RWPE1 (cell line): ENCODE measurements at regions not wholly inside any gene's neighbourhood (a gene's known extent, or its start where the extent isn't known, plus 50 kb on each side); places are given as distances from the start of the nearest gene placed in this dataset.

Experiments
- CTCF ChIA-PET: fragments of 350-600 bp; sonication (Branson Sonifier 250); formaldehyde crosslinking; extraction: SDS; loops from one replicate; lab custom pipeline; 2021; lab: Yijun Ruan, JAX
- POLR2A ChIA-PET: fragments of 400-600 bp; formaldehyde crosslinking; extraction: SDS; loops from one replicate; lab custom pipeline; 2020; ENCODE audit warnings: antibody characterized with exemption; ENCODE audit not compliant: low non-redundant PET; lab: Yijun Ruan, JAX
- DNase-seq: peaks from one replicate; pipeline ENCODE4 v3.0.0; 2012; ENCODE audit warnings: low spot score
- H3K27ac ChIP-seq: fragments of 450-650 bp; 2 replicates; pipeline ENCODE4 v1.5.1; 2017
- CTCF ChIP-seq: fragments of 450-650 bp; conservative IDR thresholded peaks from 2 replicates; pipeline ENCODE4 v1.5.1; 2017; ENCODE audit warnings: low read depth, mild to moderate bottlenecking

DNA sequence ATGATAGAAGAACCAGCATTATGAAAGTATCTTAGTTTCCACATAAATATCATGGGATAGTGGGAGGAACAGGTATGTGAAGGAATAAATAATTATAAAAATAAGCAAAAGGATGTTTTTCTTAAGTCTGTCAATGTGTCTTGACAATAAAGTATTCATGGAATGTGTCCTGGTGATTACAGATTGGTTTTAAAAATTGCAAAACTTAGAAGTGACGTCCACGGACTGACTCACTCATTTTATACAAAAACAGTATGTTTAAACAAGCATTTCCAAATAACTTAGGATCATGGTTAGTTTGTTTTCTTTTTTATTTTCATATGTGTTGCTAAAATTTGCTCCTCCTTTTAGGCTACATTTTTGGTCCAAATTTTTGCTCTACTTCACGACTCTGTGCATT lies 687.0 kb upstream of the NECTIN3 start:
- POLR2A ChIA-PET = no interaction called here

GRCh38 chr3:110389005-110389404 lies 682.6 kb upstream of the NECTIN3 start:
- POLR2A ChIA-PET = no interaction called here
- CTCF ChIA-PET = no interaction called here
- no peak overlapping the region for H3K27ac ChIP-seq
- DNase-seq = no peak
- TF ChIP-seq CTCF = no peak

More for the DNA sequence above, 687.0 kb upstream of the NECTIN3 start:
- no peak for TF ChIP-seq CTCF
- no peak overlapping the region for H3K27ac ChIP-seq
- CTCF ChIA-PET = no interaction called here
- DNase-seq = peak; percentile 17

DNA sequence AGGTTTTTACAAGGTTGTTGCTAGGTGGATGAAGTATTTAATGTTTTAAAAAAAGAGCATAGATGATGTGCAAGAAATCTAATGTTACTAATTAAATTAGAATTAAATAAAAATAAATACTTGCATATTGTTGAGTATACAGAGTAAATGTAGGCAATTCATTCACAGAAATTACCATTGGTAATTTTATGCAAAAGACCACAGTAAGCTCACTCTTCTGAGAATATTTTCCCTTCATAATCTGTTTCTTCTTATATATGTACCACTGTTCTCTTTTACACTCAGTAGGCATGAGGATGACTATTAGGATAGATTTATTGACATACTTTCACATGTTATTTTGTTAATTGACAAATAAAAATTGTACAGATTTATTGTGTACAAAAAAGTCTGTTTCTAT lies 681.2 kb upstream of the NECTIN3 start:
- TF ChIP-seq CTCF = no peak
- no peak overlapping the region for H3K27ac ChIP-seq
- POLR2A ChIA-PET = no interaction called here
- no peak for DNase-seq
- CTCF ChIA-PET = interaction anchor here (0.6 kb wide), 1 partner anchor 19 kb away, joined by 4 read pairs; no protein-coding TSS in a partner anchor

DNA sequence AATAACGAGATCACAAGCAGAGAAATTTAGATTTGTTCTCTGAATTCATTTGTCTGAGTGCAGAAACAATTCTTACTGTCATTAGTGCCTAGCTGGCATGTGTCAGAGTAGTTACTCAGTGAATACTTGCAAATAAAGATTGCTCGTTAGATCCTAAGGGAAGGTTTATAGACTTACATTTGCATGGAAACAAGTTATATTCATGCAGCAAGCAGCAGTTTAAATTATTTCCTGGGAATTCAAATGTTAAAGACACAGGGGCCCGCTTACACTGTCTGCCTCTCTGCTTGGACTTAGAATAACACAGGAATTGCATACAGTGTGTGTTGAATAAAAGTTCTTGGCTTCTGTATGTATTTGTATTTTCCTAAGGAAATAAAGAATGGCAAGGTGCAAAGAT lies 680.6 kb upstream of the NECTIN3 start:
- H3K27ac ChIP-seq = no peak overlapping the region
- DNase-seq = no peak
- ChIA-PET CTCF (no interaction called here), POLR2A (no interaction called here)
- TF ChIP-seq CTCF = no peak

GRCh38 chr3:110391640-110392395 lies 679.8 kb upstream of the NECTIN3 start:
- CTCF ChIA-PET = no interaction called here

DNA sequence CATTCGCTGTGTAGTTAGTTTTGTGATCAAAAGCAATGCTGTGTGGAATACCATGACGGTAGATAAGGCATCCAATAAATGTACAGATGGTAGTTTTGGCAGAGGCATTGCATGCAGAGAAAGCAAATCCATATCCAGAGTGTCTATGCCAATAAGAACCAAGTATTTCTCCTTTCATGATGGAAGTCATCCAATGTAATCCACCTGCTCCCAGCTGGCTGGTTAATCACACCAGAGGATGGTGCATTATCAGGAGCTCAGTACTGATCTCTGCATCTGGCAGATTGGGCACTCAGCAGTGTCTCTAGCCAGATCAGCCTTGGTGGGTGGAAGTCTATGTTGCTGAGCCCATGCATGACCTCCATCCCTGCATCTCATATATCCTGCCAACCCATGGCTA lies 677.7 kb upstream of the NECTIN3 start:
- ChIA-PET POLR2A (no interaction called here), CTCF (no interaction called here)
- no peak for DNase-seq
- no peak for TF ChIP-seq CTCF
- no peak overlapping the region for H3K27ac ChIP-seq

More at GRCh38 chr3:110391640-110392395, 679.8 kb upstream of the NECTIN3 start:
- no peak overlapping the region for H3K27ac ChIP-seq
- no peak for TF ChIP-seq CTCF
- POLR2A ChIA-PET = no interaction called here
- peak; percentile 20 for DNase-seq
